NT2/D1 (cell line): ENCODE measurements at regions not wholly inside any gene's neighbourhood (a gene's known extent, or its start where the extent isn't known, plus 50 kb on each side); places are given as distances from the start of the nearest gene placed in this dataset.

ENCODE experiments used
- DNase-seq: peaks from one replicate; pipeline ENCODE4 v3.0.0-alpha.2; 2011; ENCODE audit warnings: low read depth, low spot score
- H3K27me3 ChIP-seq: 2 replicates; pipeline ENCODE4 v1.6.0; 2011; ENCODE audit warnings: mild to moderate bottlenecking; ENCODE audit not compliant: insufficient read length, insufficient read depth
- H3K36me3 ChIP-seq: 2 replicates; pipeline ENCODE4 v1.6.1; 2011; ENCODE audit warnings: mild to moderate bottlenecking, low read length, mixed read lengths; ENCODE audit not compliant: insufficient read depth, insufficient read length
- H3K4me1 ChIP-seq: 2 replicates; pipeline ENCODE4 v1.5.1; 2011; ENCODE audit not compliant: insufficient read depth, insufficient read length
- H3K4me3 ChIP-seq: 2 replicates; pipeline ENCODE4 v1.5.1; 2011; ENCODE audit warnings: low read depth; ENCODE audit not compliant: insufficient read length
- H3K9ac ChIP-seq: 2 replicates; pipeline ENCODE4 v1.6.0; 2011; ENCODE audit warnings: low read depth; ENCODE audit not compliant: insufficient read length
- H3K9me3 ChIP-seq: 2 replicates; pipeline ENCODE4 v1.5.1; 2011; ENCODE audit warnings: mild to moderate bottlenecking, low read length; ENCODE audit not compliant: insufficient read depth
- SUZ12 ChIP-seq: IDR thresholded peaks from 2 replicates; pipeline ENCODE4 v1.6.1; 2011; ENCODE audit not compliant: insufficient read length, insufficient read depth; ENCODE audit errors: extremely low read depth
- YY1 ChIP-seq: IDR thresholded peaks from 2 replicates; pipeline ENCODE4 v1.6.1; 2011; ENCODE audit not compliant: insufficient read length, insufficient read depth
- ZNF274 ChIP-seq: IDR thresholded peaks from 2 replicates; pipeline ENCODE4 v1.6.1; 2011; ENCODE audit warnings: mild to moderate bottlenecking, low read depth, low read length

- H3K9me3 ChIP-seq = no peaks in the 10 kb centered on the region
- DNase-seq = peak; percentile 58
- H3K36me3 ChIP-seq = no peaks in the 10 kb centered on the region
- H3K27me3 ChIP-seq = no peaks in the 10 kb centered on the region
- H3K4me3 ChIP-seq = no peak overlapping the region
- no peak for TF ChIP-seq ZNF274
- no peak for TF ChIP-seq YY1
- no peak for TF ChIP-seq SUZ12
- no peaks in the 10 kb centered on the region for H3K4me1 ChIP-seq
- H3K9ac ChIP-seq = no peak overlapping the region
Measured at GRCh38 chrX:104343428-104344129, 88.8 kb upstream of the ESX1 start.

DNA sequence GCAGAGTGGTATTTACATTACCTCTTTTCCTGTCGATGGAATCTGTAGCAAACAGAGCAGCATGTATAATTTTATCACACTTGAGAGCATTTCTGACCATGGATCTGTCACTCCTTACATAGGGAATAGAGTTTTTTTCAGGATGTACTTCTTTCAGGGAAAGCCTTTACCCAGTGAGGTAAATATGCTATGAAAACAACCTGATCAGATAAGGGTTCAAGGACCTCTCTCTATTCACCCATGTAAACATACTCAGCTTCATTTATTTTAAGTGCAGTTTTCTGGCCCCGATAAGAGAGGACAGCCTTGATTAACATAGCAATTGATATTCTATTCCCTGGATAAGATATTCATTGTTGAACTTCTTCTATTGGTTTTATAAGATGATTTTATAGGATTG lies 87.3 kb upstream of the ESX1 start:
- DNase-seq = no peak
- TF ChIP-seq YY1 = no peak
- no peaks in the 10 kb centered on the region for H3K9me3 ChIP-seq
- H3K4me1 ChIP-seq = no peaks in the 10 kb centered on the region
- H3K4me3 ChIP-seq = no peak overlapping the region
- no peak overlapping the region for H3K9ac ChIP-seq
- H3K36me3 ChIP-seq = no peaks in the 10 kb centered on the region
- no peaks in the 10 kb centered on the region for H3K27me3 ChIP-seq

- Histone ChIP-seq H3K9me3 (no peaks in the 10 kb centered on the region), H3K4me3 (no peak overlapping the region), H3K36me3 (no peaks in the 10 kb centered on the region), H3K9ac (no peak overlapping the region), H3K27me3 (no peaks in the 10 kb centered on the region), H3K4me1 (no peaks in the 10 kb centered on the region)
- no peak for DNase-seq
- TF ChIP-seq ZNF274 (no peak), SUZ12 (no peak), YY1 (no peak)
Measured at GRCh38 chrX:104335756-104336155, 81.0 kb upstream of the ESX1 start.

DNA sequence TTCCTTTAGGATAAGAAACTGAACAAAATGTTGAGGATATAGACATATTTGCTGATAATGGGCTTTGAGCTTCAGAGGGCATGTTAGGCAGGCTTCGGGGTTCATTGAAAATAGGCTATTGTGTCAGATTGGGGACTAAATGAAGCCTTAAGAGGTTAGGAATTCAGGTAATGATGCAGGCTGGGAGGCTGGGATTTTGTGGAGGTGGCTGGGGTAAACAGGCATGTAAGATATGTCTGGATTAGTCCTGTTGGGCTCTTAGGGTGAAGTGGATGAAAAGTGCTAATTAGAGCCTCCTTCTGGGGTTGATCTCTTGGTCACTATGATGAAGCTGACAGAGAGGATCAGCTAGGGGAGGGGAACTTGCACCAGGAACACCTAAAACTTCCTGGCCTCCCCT lies 80.2 kb upstream of the ESX1 start:
- H3K4me3 ChIP-seq = no peak overlapping the region
- H3K4me1 ChIP-seq = no peaks in the 10 kb centered on the region
- no peak for TF ChIP-seq YY1

DNA sequence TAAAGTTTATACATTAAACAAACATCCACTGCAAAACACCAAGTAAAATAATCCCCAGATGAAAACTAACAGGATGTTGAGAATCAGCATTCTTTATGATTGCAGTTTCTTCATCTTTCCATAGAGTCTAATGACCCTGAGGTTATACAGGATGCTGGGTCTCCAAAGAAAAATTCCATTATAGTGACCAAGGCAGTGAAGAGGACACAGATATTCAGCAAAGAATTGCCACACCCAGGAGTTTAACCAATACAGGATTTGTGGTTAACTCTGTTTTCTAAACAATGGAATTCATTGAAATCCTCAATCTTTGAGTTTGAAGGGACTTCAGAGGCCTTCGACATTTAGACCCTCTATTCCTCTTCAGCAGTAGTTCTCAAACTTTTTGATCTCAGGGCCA lies 76.2 kb upstream of the ESX1 start:
- no peak for DNase-seq
- Histone ChIP-seq H3K27me3 (no peaks in the 10 kb centered on the region), H3K9me3 (no peaks in the 10 kb centered on the region)

More for the DNA sequence above, 80.2 kb upstream of the ESX1 start:
- Histone ChIP-seq H3K9me3 (no peaks in the 10 kb centered on the region), H3K27me3 (no peaks in the 10 kb centered on the region), H3K9ac (no peak overlapping the region), H3K36me3 (no peaks in the 10 kb centered on the region)
- no peak for DNase-seq

DNA sequence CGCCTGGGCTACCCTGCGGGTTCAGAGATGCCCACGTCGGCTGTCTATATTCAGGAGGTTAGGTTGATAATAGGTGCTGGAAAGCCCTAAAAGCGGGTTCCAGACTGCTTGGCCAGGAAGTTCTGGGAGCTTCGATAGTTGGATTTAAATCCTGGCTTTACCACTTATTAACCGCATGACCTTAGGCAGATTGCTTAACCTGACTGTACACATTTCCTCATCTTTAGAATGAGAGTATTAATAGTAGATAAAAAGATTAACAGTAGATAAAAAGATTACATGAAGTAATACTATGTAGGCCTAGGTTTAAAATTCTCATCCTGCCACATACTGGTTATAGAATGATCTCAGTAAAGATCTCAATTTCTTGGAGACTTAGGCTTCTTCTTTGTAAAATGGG lies 75.0 kb upstream of the ESX1 start:
- no peaks in the 10 kb centered on the region for H3K27me3 ChIP-seq
- H3K9ac ChIP-seq = no peak overlapping the region
- H3K4me1 ChIP-seq = no peaks in the 10 kb centered on the region
- DNase-seq = no peak
- no peak overlapping the region for H3K4me3 ChIP-seq
- TF ChIP-seq SUZ12 (no peak), ZNF274 (no peak), YY1 (no peak)
- H3K36me3 ChIP-seq = no peaks in the 10 kb centered on the region
- no peaks in the 10 kb centered on the region for H3K9me3 ChIP-seq

More for the DNA sequence above, 76.2 kb upstream of the ESX1 start:
- Histone ChIP-seq H3K36me3 (no peaks in the 10 kb centered on the region), H3K4me1 (no peaks in the 10 kb centered on the region), H3K9ac (no peak overlapping the region), H3K4me3 (no peak overlapping the region)
- no peak for TF ChIP-seq SUZ12
- no peak for TF ChIP-seq ZNF274
- no peak for TF ChIP-seq YY1

- Histone ChIP-seq H3K36me3 (no peaks in the 10 kb centered on the region), H3K9ac (no peak overlapping the region), H3K4me3 (no peak overlapping the region), H3K4me1 (no peaks in the 10 kb centered on the region), H3K9me3 (no peaks in the 10 kb centered on the region), H3K27me3 (no peaks in the 10 kb centered on the region)
- no peak for DNase-seq
- TF ChIP-seq YY1 (no peak), ZNF274 (no peak), SUZ12 (no peak)
Measured at GRCh38 chrX:104325213-104325585, 70.5 kb upstream of the ESX1 start.
